Peyer's patch (tissue), 4 donors: ENCODE measurements at regions not wholly inside any gene's neighbourhood (a gene's known extent, or its start where the extent isn't known, plus 50 kb on each side); places are given as distances from the start of the nearest gene placed in this dataset.

Source experiments
- DNase-seq, 3 donors: peaks; one replicate each; pipeline ENCODE4 v3.0.0-alpha.2; 2017 to 2019
- H3K27ac ChIP-seq, 4 donors: fragments of 200-600 bp; sonication (generic); one replicate each; pipeline ENCODE4 v1.5.1; 2016 to 2019
- H3K27me3 ChIP-seq, 2 donors: fragments of 200-600 bp; sonication (generic); one replicate each; pipeline ENCODE4 v1.5.1; 2019
- H3K36me3 ChIP-seq, 3 donors: fragments of 200-600 bp; sonication (generic); one replicate each; pipeline ENCODE4 v1.5.1; 2016 to 2019
- H3K4me1 ChIP-seq, 4 donors: fragments of 200-600 bp; sonication (generic); one replicate each; pipeline ENCODE4 v1.5.1; 2016 to 2019
- H3K4me3 ChIP-seq, 4 donors: fragments of 200-600 bp; sonication (generic); 1 replicate in 3 of 4; 2 replicates in 1 of 4; pipeline ENCODE4 v1.5.1; 2016 to 2019; ENCODE audit warnings: mild to moderate bottlenecking in 1 of 4
- H3K9me3 ChIP-seq, 4 donors: fragments of 200-600 bp; sonication (generic); one replicate each; pipeline ENCODE4 v1.5.1; 2016 to 2019; ENCODE audit warnings: mild to moderate bottlenecking in 1 of 4
- CTCF ChIP-seq, 6 experiments: fragments of 450-650 bp in 4 of 6; fragments of 200-600 bp in 2 of 6; sonication (generic) in 1 of 6; IDR thresholded peaks; one replicate each; pipeline ENCODE4 v1.5.1; 2017 to 2019; ENCODE audit warnings: antibody characterized with exemption in 6 of 6, mild to moderate bottlenecking in 3 of 6, moderate library complexity in 1 of 6
- POLR2A ChIP-seq, 2 donors: fragments of 450-650 bp; IDR thresholded peaks; one replicate each; pipeline ENCODE4 v1.5.1; 2017; ENCODE audit warnings: antibody characterized with exemption in 2 of 2, mild to moderate bottlenecking in 2 of 2, moderate library complexity in 2 of 2

DNA sequence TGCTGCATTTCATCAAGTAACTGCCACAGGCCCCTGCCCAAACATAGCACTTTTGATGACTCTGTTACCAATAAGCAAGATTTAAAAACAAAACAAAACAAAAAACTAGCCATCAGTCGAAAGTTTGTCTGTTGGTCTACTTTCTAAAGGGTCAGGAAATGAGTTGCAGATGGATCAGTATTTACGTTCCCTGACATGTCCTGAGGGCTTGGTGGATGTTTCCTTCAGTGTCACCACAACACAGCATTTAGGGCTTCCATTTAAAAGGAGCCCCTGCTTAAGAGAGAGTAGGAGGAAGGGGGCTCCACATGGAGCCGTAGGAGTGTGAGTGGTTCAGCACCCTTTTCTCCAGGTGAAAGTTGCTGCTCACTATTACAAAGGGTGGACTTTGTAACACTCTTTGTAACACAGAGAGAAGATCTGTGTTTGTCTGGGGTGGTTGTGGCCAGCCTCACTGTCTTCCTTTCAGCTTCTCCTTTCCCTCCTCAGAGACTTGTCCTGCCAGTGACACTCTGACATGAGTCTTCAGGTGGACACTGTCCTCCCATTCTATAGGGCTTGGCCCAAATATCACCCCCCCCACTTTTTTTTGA lies 167.5 kb upstream of the PDE5A start:
- TF ChIP-seq POLR2A (IDR thresholded peaks at IDR 0.05) (no peak), CTCF (IDR thresholded peaks at IDR 0.05) (no peak)
- no peaks in the 10 kb centered on the region for H3K36me3 ChIP-seq
- no peaks in the 10 kb centered on the region for H3K27me3 ChIP-seq
- DNase-seq = no peak
- no peak overlapping the region for H3K27ac ChIP-seq
- no peaks in the 10 kb centered on the region for H3K4me1 ChIP-seq
- no peak overlapping the region for H3K4me3 ChIP-seq
- no peaks in the 10 kb centered on the region for H3K9me3 ChIP-seq

DNA sequence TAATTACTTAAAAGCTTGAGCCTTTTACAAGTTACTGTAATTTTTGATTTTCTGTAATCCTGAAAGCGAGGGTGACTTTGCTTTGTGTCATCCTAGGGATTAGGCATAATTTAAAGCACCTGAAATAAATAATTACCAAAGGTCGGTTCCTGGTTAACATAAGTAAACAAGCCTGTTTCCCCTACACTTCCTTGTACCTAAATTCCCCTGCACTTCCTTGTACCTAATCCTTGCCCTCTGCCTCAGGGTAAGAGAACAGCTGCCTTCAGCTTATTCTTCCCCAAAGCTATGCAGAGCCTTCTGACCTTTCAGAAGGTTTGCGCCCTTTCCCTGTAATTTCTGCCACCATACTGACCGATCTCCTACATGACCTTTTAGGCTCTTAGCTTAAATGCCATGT lies 166.1 kb upstream of the PDE5A start:
- H3K27ac ChIP-seq = no peak overlapping the region
- H3K4me3 ChIP-seq = no peak overlapping the region
- TF ChIP-seq CTCF (IDR thresholded peaks at IDR 0.05) = no peak
- no peak for TF ChIP-seq POLR2A (IDR thresholded peaks at IDR 0.05)
- H3K27me3 ChIP-seq = no peaks in the 10 kb centered on the region
- no peaks in the 10 kb centered on the region for H3K36me3 ChIP-seq
- H3K4me1 ChIP-seq = no peaks in the 10 kb centered on the region
- no peak for DNase-seq
- H3K9me3 ChIP-seq = no peaks in the 10 kb centered on the region

GRCh38 chr4:119794113-119794512 lies 165.5 kb upstream of the PDE5A start:
- Histone ChIP-seq H3K36me3 (no peaks in the 10 kb centered on the region), H3K4me1 (no peaks in the 10 kb centered on the region), H3K9me3 (no peaks in the 10 kb centered on the region), H3K27me3 (no peaks in the 10 kb centered on the region), H3K27ac (no peak overlapping the region), H3K4me3 (no peak overlapping the region)
- TF ChIP-seq POLR2A (IDR thresholded peaks at IDR 0.05) (no peak), CTCF (IDR thresholded peaks at IDR 0.05) (no peak)
- DNase-seq = no peak

DNA sequence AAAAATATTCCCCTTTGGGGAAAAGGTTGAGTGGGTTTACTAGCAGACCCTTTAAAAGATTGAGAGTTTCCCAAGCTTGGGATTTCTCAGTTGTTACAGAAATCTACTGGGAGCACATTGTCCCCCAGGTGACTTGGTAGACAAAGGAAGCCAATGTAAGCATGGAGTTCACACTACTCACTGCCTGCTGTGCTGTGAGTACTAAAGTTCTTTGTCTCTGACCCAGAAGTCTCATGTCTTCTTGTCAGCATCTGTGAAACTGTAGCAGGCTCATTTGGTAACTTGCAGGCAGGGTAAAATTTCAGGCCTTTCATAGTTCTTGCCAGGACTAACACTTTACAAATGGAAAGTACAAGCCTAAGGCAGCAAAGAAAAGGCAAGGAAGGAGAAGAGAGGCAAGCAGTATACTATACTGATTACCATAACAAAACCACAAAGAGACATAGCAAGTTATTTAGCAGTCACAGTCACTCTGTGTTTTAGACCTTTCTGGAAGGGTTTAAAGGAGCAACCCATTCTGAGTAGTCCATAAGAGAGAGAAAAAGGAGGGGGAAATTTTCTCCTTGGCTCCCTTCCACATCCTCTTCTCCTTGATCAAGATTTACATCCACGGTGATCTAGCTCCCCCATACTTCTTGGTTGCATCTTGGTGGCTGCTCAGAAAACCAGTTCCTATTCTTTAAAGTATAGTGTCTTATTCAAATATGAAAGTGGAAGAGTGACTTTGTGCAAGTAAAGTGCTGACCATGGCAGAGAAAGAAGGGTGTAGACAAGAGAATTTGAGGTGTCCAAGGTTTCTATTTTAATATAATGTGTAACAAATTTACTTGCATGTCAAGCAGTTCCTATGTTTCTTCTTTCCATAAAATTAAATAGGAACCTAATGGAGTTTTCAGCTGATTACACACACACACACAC lies 160.0 kb upstream of the PDE5A start:
- Histone ChIP-seq H3K4me1 (no peaks in the 10 kb centered on the region), H3K27ac (no peak overlapping the region), H3K4me3 (no peak overlapping the region), H3K27me3 (no peaks in the 10 kb centered on the region), H3K9me3 (no peaks in the 10 kb centered on the region), H3K36me3 (no peaks in the 10 kb centered on the region)
- DNase-seq = no peak
- TF ChIP-seq POLR2A (IDR thresholded peaks at IDR 0.05) (no peak), CTCF (IDR thresholded peaks at IDR 0.05) (no peak)

DNA sequence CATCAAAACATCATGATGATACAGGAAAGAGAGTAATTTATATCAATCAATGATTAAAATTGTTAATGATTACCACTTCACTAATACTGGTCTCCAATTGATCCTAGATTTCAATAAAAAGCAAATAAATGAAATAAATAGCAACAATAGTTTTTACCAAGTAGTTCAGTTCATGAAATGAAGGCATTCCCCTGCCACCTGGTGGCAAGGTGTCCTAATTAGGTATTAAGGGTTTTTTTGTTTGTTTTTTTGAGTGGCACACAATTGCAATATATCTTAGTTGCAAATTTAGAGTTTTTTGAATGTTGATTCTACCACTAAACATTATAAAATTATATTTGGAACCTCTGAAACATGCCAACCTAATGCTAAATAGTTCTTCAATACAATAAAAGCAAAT lies 157.4 kb upstream of the PDE5A start:
- no peaks in the 10 kb centered on the region for H3K9me3 ChIP-seq
- TF ChIP-seq POLR2A (IDR thresholded peaks at IDR 0.05) (no peak), CTCF (IDR thresholded peaks at IDR 0.05) (peak in 4 of 6 experiments; percentile 34 to 65 (median 58))
- H3K4me1 ChIP-seq = no peaks in the 10 kb centered on the region
- H3K27ac ChIP-seq = no peak overlapping the region
- no peaks in the 10 kb centered on the region for H3K27me3 ChIP-seq
- peak in 1 of 3 donors; percentile 58 for DNase-seq
- no peaks in the 10 kb centered on the region for H3K36me3 ChIP-seq
- no peak overlapping the region for H3K4me3 ChIP-seq
